ENCODE measurements at regions not wholly inside any gene's neighbourhood (a gene's known extent, or its start where the extent isn't known, plus 50 kb on each side); places are given as distances from the start of the nearest gene placed in this dataset.

DNA sequence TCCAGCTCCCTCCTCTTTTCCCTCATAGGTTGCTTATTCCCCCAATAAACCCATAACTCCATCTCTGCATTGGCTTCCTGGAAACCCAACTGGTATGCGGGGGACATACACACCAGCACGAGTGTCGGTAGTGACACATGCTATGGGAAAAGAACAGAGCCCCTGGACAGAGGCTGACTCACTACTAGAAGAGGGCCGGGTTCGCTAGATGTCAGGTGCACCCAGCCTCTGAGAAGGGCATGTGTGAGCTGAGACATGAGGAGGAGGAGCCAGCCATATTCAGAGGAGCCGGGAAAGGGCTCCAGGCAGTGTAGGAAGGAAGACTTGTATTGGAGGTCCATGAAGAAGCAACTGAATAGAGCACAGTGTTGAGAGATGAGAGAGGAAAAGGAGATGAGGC lies 241.1 kb downstream of the SOX9 start:
- FAIRE-seq (no peak), DNase-seq (ENCODE audit: low read depth, low spot score) (no peak)
- BruUV-seq (replicated peaks), result no TSS peak
- no peaks in the 10 kb centered on the region for H3K4me1 ChIP-seq (ENCODE audit: control insufficient read depth, extremely low read depth, insufficient read depth, low read length)
- no peak overlapping the region for H3K27ac ChIP-seq (ENCODE audit: insufficient read depth, low read depth, low read length)
- intact Hi-C loops (cut with micrococcal nuclease) (no loop called here), dilution Hi-C loops (cut with MboI; ENCODE audit: extremely low pct_ligation_motif_present, low sequenced_read_pairs) (no loop called here)
- H3K79me2 ChIP-seq (ENCODE audit: control insufficient read depth, insufficient read depth, low read length), result no peaks in the 10 kb centered on the region
- no peak overlapping the region for H3K4me3 ChIP-seq (replicated peaks in 1 of 3; ENCODE audit: insufficient read depth in 1 of 3, low read depth in 1 of 3, low read length in 3 of 3)
- CTCF ChIA-PET, result interaction anchor here (0.6 kb wide), 1 partner anchor 13 kb away, joined by 3 read pairs; no protein-coding TSS in a partner anchor
- no peaks in the 10 kb centered on the region for H3K36me3 ChIP-seq (ENCODE audit: control insufficient read depth in 2 of 2, extremely low read depth in 1 of 2, insufficient read depth in 2 of 2, low read length in 2 of 2)
- POLR2A ChIA-PET, result no interaction called here
- no peaks in the 10 kb centered on the region for H4K20me1 ChIP-seq (replicated peaks; ENCODE audit: control insufficient read depth, extremely low read depth, insufficient read depth, low read length)
- H3K9me3 ChIP-seq (replicated peaks; ENCODE audit: control insufficient read depth, insufficient read depth, low read length), result peaks cover 2% of the 10 kb centered on the region
- H3K9ac ChIP-seq (replicated peaks; ENCODE audit: extremely low read depth, insufficient read depth, low read length), result no peak overlapping the region
- H3K9me1 ChIP-seq (replicated peaks; ENCODE audit: control insufficient read depth, extremely low read depth, insufficient read depth, low read length), result no peaks in the 10 kb centered on the region
- H2AFZ ChIP-seq (ENCODE audit: low read depth, low read length), result no peak overlapping the region
- no peak for TF ChIP-seq JUN (IDR thresholded peaks at IDR 0.05; ENCODE audit: borderline replicate concordance, insufficient read depth, insufficient read length, low read depth)
- TF ChIP-seq FOS (IDR thresholded peaks at IDR 0.05; ENCODE audit: borderline replicate concordance, insufficient read depth, low read length), result no peak
- TF ChIP-seq MYC (IDR thresholded peaks at IDR 0.05; ENCODE audit: low read depth, low read length), result no peak
- TF ChIP-seq, protein P1, sequence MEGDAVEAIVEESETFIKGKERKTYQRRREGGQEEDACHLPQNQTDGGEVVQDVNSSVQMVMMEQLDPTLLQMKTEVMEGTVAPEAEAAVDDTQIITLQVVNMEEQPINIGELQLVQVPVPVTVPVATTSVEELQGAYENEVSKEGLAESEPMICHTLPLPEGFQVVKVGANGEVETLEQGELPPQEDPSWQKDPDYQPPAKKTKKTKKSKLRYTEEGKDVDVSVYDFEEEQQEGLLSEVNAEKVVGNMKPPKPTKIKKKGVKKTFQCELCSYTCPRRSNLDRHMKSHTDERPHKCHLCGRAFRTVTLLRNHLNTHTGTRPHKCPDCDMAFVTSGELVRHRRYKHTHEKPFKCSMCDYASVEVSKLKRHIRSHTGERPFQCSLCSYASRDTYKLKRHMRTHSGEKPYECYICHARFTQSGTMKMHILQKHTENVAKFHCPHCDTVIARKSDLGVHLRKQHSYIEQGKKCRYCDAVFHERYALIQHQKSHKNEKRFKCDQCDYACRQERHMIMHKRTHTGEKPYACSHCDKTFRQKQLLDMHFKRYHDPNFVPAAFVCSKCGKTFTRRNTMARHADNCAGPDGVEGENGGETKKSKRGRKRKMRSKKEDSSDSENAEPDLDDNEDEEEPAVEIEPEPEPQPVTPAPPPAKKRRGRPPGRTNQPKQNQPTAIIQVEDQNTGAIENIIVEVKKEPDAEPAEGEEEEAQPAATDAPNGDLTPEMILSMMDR (IDR thresholded peaks at IDR 0.05; ENCODE audit: extremely low read depth in 1 of 2, insufficient read depth in 1 of 2, low read depth in 1 of 2, low read length in 2 of 2), result no peak
- TF ChIP-seq, protein P2, sequence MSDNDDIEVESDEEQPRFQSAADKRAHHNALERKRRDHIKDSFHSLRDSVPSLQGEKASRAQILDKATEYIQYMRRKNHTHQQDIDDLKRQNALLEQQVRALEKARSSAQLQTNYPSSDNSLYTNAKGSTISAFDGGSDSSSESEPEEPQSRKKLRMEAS (IDR thresholded peaks at IDR 0.05; ENCODE audit: insufficient read depth, insufficient read length), result no peak
- TF ChIP-seq POLR2A (IDR thresholded peaks at IDR 0.05; ENCODE audit: low read depth, low read length), result no peak
- TF ChIP-seq GATA2 (IDR thresholded peaks at IDR 0.05; ENCODE audit: insufficient read depth, insufficient read length, low read depth, low read length), result no peak
- TF ChIP-seq EZH2 (IDR thresholded peaks at IDR 0.05; ENCODE audit: borderline replicate concordance, low read depth, low read length, severe bottlenecking), result no peak
- TF ChIP-seq POLR2AphosphoS5 (IDR thresholded peaks at IDR 0.05; ENCODE audit: insufficient read depth, low read depth, low read length), result no peak
- no peak overlapping the region for H3K4me2 ChIP-seq (ENCODE audit: insufficient read depth, low read length)
- no peaks in the 10 kb centered on the region for H3K27me3 ChIP-seq (ENCODE audit: control insufficient read depth in 2 of 2, insufficient read depth in 2 of 2, low read length in 2 of 2)
